Endothelial cell of umbilical vein (primary cell): ENCODE measurements at regions not wholly inside any gene's neighbourhood (a gene's known extent, or its start where the extent isn't known, plus 50 kb on each side); places are given as distances from the start of the nearest gene placed in this dataset.
A peak's percentile ranks its signal among the peaks of the same experiment; 100 is the strongest.

Source experiments
- BruUV-seq: library from RNA; stranded (reverse); fragments of 400-500 nt; replicated peaks from 2 replicates; lab custom pipeline; 2021; lab: Mats Ljungman, UMichigan
- CTCF ChIA-PET: fragments of 300-600, 350-600 bp; sonication (Branson Sonifier 250); formaldehyde crosslinking; loops from one replicate; lab custom pipeline; 2021; ENCODE audit warnings: antibody characterized with exemption, inconsistent platforms; lab: Charles Lee
- POLR2A ChIA-PET: fragments of 300-600, 350-600 bp; sonication (Branson Sonifier 250); formaldehyde crosslinking; loops from one replicate; lab custom pipeline; 2021; ENCODE audit warnings: antibody characterized with exemption, inconsistent platforms; lab: Charles Lee
- DNase-seq: peaks from one replicate; pipeline ENCODE4 v3.0.0-alpha.2; 2011; ENCODE audit warnings: low read depth, low spot score
- FAIRE-seq: peaks from 2 replicates; lab custom pipeline; 2011; peaks lifted over from hg19 to GRCh38; lab: Jason Lieb, UNC
- H2AFZ ChIP-seq: 2 replicates; pipeline ENCODE4 v1.6.0; 2012; ENCODE audit warnings: low read depth, low read length, control low read depth, inconsistent platforms
- H3K27ac ChIP-seq: 2 replicates; pipeline ENCODE4 v1.5.1; 2011; ENCODE audit warnings: low read depth, mild to moderate bottlenecking, control low read depth, low read length, moderate library complexity; ENCODE audit not compliant: insufficient read depth
- H3K27me3 ChIP-seq, 2 experiments: 2 replicates each; pipeline versions ENCODE4 v1.6.0 to v1.6.1; 2011; ENCODE audit warnings: low read length in 2 of 2, mixed read lengths in 1 of 2; ENCODE audit not compliant: control insufficient read depth in 2 of 2, insufficient read depth in 2 of 2
- H3K36me3 ChIP-seq, 2 experiments: 2 replicates in 1 of 2; 3 replicates in 1 of 2; pipeline ENCODE4 v1.5.1; 2011; ENCODE audit warnings: low read length in 2 of 2, mild to moderate bottlenecking in 1 of 2, moderate library complexity in 1 of 2; ENCODE audit not compliant: control insufficient read depth in 2 of 2, insufficient read depth in 2 of 2; ENCODE audit errors: extremely low read depth in 1 of 2
- H3K4me1 ChIP-seq: 3 replicates; pipeline ENCODE4 v1.5.1; 2011; ENCODE audit warnings: mild to moderate bottlenecking, low read length; ENCODE audit not compliant: control insufficient read depth, insufficient read depth; ENCODE audit errors: extremely low read depth
- H3K4me2 ChIP-seq: 2 replicates; pipeline ENCODE4 v1.6.1; 2011; ENCODE audit warnings: low read length, control low read depth, mixed read lengths; ENCODE audit not compliant: insufficient read depth
- H3K4me3 ChIP-seq, 3 experiments: fragments of 200-600 bp in 1 of 3; sonication (generic), shearing (Covaris generic) in 1 of 3; replicated peaks in 1 of 3; 2 replicates each; pipeline ENCODE4 v1.5.1; 2011 to 2016; ENCODE audit warnings: control low read depth in 3 of 3, low read length in 3 of 3, mild to moderate bottlenecking in 2 of 3, inconsistent platforms in 1 of 3, low read depth in 1 of 3, moderate library complexity in 1 of 3; ENCODE audit not compliant: insufficient read depth in 1 of 3
- H3K79me2 ChIP-seq: 2 replicates; pipeline ENCODE4 v1.6.0; 2012; ENCODE audit warnings: low read length, inconsistent platforms; ENCODE audit not compliant: control insufficient read depth, insufficient read depth
- H3K9ac ChIP-seq: replicated peaks from 2 replicates; pipeline ENCODE3; 2011; ENCODE audit warnings: low read length, control low read depth; ENCODE audit not compliant: insufficient read depth; ENCODE audit errors: extremely low read depth
- H3K9me1 ChIP-seq: replicated peaks from 3 replicates; pipeline ENCODE4 v1.6.0; 2011; ENCODE audit warnings: mild to moderate bottlenecking, low read length; ENCODE audit not compliant: control insufficient read depth, insufficient read depth; ENCODE audit errors: extremely low read depth
- H3K9me3 ChIP-seq: replicated peaks from 2 replicates; pipeline ENCODE4 v1.5.1; 2012; ENCODE audit warnings: low read length, inconsistent platforms; ENCODE audit not compliant: control insufficient read depth, insufficient read depth
- H4K20me1 ChIP-seq: replicated peaks from 2 replicates; pipeline ENCODE3; 2011; ENCODE audit warnings: mild to moderate bottlenecking, low read length; ENCODE audit not compliant: control insufficient read depth, insufficient read depth; ENCODE audit errors: extremely low read depth
- CTCF ChIP-seq, 2 donors: IDR thresholded peaks; 1 replicate in 1 of 2; 2 replicates in 1 of 2; pipeline ENCODE4 v1.5.1; 2011; ENCODE audit warnings: low read length in 2 of 2, mild to moderate bottlenecking in 2 of 2, moderate library complexity in 2 of 2, control low read depth in 1 of 2, inconsistent platforms in 1 of 2, low read depth in 1 of 2; ENCODE audit not compliant: insufficient read depth in 1 of 2; ENCODE audit errors: extremely low read depth in 1 of 2
- FOS ChIP-seq: IDR thresholded peaks from 2 replicates; pipeline ENCODE4 v1.6.1; 2011; ENCODE audit warnings: mild to moderate bottlenecking, low read length, moderate library complexity, borderline replicate concordance; ENCODE audit not compliant: insufficient read depth
- GATA2 ChIP-seq: IDR thresholded peaks from 2 replicates; pipeline ENCODE4 v1.7.0; 2011; ENCODE audit warnings: low read depth, mild to moderate bottlenecking, moderate library complexity, mixed read lengths, low read length; ENCODE audit not compliant: insufficient read length, insufficient read depth
- JUN ChIP-seq: IDR thresholded peaks from 2 replicates; pipeline ENCODE4 v1.6.1; 2011; ENCODE audit warnings: borderline replicate concordance, low read depth; ENCODE audit not compliant: insufficient read length, insufficient read depth
- MYC ChIP-seq: IDR thresholded peaks from one replicate; pipeline ENCODE4 v1.6.1; 2011; ENCODE audit warnings: mild to moderate bottlenecking, low read depth, low read length
- POLR2A ChIP-seq: IDR thresholded peaks from 2 replicates; pipeline ENCODE4 v1.6.1; 2012; ENCODE audit warnings: low read depth, mild to moderate bottlenecking, control low read depth, low read length
- POLR2AphosphoS5 ChIP-seq: IDR thresholded peaks from 2 replicates; pipeline ENCODE4 v1.6.1; 2012; ENCODE audit warnings: low read depth, mild to moderate bottlenecking, control low read depth, low read length, moderate library complexity; ENCODE audit not compliant: insufficient read depth
- dilution Hi-C: fragments of 300-500 bp; cut with MboI; formaldehyde crosslinking; loops from one replicate; pipeline ENCODE4 v1.15.0; 2019; ENCODE audit warnings: low sequenced_read_pairs; ENCODE audit not compliant: extremely low pct_ligation_motif_present
- intact Hi-C: fragments of 100-400 bp; cut with micrococcal nuclease; formaldehyde crosslinking; loops from one replicate; pipeline ENCODE4 v1.10.0; 2022

- no peaks in the 10 kb centered on the region for H3K4me1 ChIP-seq
- no peak for FAIRE-seq
- H3K4me3 ChIP-seq, result no peak overlapping the region
- ChIA-PET CTCF (no interaction called here), POLR2A (no interaction called here)
- H2AFZ ChIP-seq, result peak overlapping the region; percentile 62
- intact Hi-C loops (no loop called here), dilution Hi-C loops (no loop called here)
- no peak for DNase-seq
- no peaks in the 10 kb centered on the region for H3K79me2 ChIP-seq
- no peaks in the 10 kb centered on the region for H3K27me3 ChIP-seq
- no peaks in the 10 kb centered on the region for H3K9me1 ChIP-seq
- TF ChIP-seq CTCF (IDR thresholded peaks at IDR 0.05; ENCODE audit: extremely low read depth in 1 of 2, insufficient read depth in 1 of 2, low read depth in 1 of 2, low read length in 2 of 2) (no peak), MYC (no peak), FOS (no peak), POLR2A (no peak), JUN (no peak), POLR2AphosphoS5 (no peak), GATA2 (no peak)
- no peak overlapping the region for H3K9ac ChIP-seq
- no peaks in the 10 kb centered on the region for H4K20me1 ChIP-seq
- H3K9me3 ChIP-seq, result no peaks in the 10 kb centered on the region
- no peaks in the 10 kb centered on the region for H3K36me3 ChIP-seq
- no TSS peak for BruUV-seq
- H3K27ac ChIP-seq, result no peak overlapping the region
- H3K4me2 ChIP-seq, result no peak overlapping the region
Measured at GRCh38 chr6:141265756-141266623, 866.7 kb upstream of the GJE1 start.
